ENCODE measurements at regions not wholly inside any gene's neighbourhood (a gene's known extent, or its start where the extent isn't known, plus 50 kb on each side); places are given as distances from the start of the nearest gene placed in this dataset.

DNA sequence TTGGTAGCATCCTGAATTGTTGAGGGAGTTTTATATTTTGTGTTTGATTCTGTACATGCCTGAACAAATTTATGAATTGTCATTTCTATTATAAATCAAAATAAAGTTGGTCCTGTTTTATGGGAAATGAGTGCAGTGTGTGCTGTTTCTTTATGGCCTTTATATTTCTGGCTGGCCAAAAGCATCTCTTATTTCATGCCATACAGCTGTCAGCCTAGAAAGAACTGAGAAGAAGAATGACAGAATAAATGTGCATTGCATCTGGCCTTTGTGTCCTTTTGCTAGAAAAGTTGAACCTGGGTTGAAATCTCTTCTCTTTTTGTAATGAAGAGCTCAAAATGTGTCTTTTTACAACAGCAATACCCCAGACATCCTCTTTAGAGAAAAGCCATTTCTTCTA is 474.7 kb upstream of the LRATD1 start:
- TF ChIP-seq CTCF (IDR thresholded peaks at IDR 0.05 in 4 of 5, conservative IDR thresholded peaks at IDR 0.05 in 1 of 5) (no peak), POLR2A (IDR thresholded peaks at IDR 0.05) (no peak)

Measured in gastrocnemius medialis (tissue), 4 donors.